Vagina (tissue), 2 donors: ENCODE measurements at regions not wholly inside any gene's neighbourhood (a gene's known extent, or its start where the extent isn't known, plus 50 kb on each side); places are given as distances from the start of the nearest gene placed in this dataset.

Experiments used
- DNase-seq, 2 donors: peaks; one replicate each; pipeline ENCODE4 v3.0.0-alpha.2; 2017; ENCODE audit errors: extremely low spot score in 2 of 2
- H3K27ac ChIP-seq: fragments of 200-600 bp; sonication (generic); one replicate; pipeline ENCODE4 v1.5.1; 2019
- H3K27me3 ChIP-seq: fragments of 200-600 bp; sonication (generic); one replicate; pipeline ENCODE4 v1.5.1; 2019
- H3K36me3 ChIP-seq, 2 donors: fragments of 200-600 bp; sonication (generic); one replicate each; pipeline ENCODE4 v1.5.1; 2017 to 2019
- H3K4me1 ChIP-seq: fragments of 200-600 bp; sonication (generic); one replicate; pipeline ENCODE4 v1.5.1; 2019
- H3K4me3 ChIP-seq, 2 donors: fragments of 200-600 bp; sonication (generic); 1 replicate in 1 of 2; 2 replicates in 1 of 2; pipeline ENCODE4 v1.5.1; 2016 to 2019
- H3K9me3 ChIP-seq: fragments of 200-600 bp; sonication (generic); one replicate; pipeline ENCODE4 v1.5.1; 2019
- POLR2A ChIP-seq, 2 donors: fragments of 450-650 bp; IDR thresholded peaks; one replicate each; pipeline ENCODE4 v1.6.1; 2017; ENCODE audit warnings: antibody characterized with exemption in 2 of 2, mild to moderate bottlenecking in 2 of 2, moderate library complexity in 2 of 2
- POLR2AphosphoS5 ChIP-seq, 2 donors: sonication (generic); formaldehyde crosslinking; IDR thresholded peaks; one replicate each; pipeline ENCODE4 v1.9.0; 2017; ENCODE audit warnings: antibody characterized with exemption in 2 of 2, mild to moderate bottlenecking in 2 of 2, low read depth in 1 of 2; ENCODE audit not compliant: insufficient read depth in 1 of 2
- intact Hi-C: fragments of 100-400 bp; cut with DNase I; formaldehyde crosslinking; loops from one replicate; pipeline ENCODE4 v1.15.1; 2023
- TF ChIP-seq, protein P1 (sequence below), 3 experiments: fragments of 450-650 bp in 2 of 3; fragments of 200-600 bp in 1 of 3; sonication (generic) in 1 of 3; IDR thresholded peaks; one replicate each; pipeline ENCODE4 v1.5.1; 2017 to 2019; ENCODE audit warnings: antibody characterized with exemption in 3 of 3, mild to moderate bottlenecking in 2 of 3, moderate library complexity in 2 of 3

DNA sequence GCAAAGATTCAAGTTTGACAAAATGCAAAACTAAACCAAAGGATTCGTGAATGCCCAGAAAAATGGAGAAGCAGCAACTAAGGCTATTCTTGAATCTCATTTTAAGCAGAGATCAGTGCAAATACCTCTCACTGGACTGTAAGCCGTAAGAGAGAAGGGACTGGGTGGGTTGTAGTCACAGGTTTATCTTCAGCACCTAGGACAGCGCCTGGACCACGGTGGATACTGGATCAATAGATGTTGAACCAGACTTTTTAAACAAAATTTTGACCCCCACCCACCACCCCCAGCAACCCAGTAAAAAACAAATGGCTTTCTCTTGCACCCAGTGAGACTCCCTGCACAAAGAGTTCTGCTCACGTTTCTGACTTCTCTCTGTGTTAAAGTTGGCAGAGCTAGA, 347.1 kb downstream of the AJAP1 start:
- intact Hi-C loops = no loop called here

DNA sequence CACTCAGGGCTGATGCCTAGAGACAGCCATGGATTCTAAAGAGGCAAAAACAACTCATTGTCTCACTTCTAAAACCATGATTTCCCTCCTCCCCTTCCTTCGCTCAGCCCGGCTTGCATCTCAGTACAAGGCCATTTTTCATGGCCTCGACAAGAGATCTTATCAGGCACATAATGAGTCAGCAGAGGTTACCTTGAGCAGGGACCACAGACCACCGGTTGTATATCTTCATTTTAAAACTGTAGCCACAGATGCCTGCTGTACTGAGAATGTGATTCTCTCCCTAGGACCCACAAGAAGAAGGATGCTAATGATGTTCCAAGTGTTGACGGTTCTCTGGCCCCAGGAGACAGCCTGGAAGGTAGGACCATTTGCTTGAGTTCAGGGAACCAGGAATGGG, 331.9 kb downstream of the AJAP1 start:
- H3K27ac ChIP-seq = no peak overlapping the region
- no peak for TF ChIP-seq POLR2A (IDR thresholded peaks at IDR 0.05)
- no peaks in the 10 kb centered on the region for H3K9me3 ChIP-seq
- no peaks in the 10 kb centered on the region for H3K36me3 ChIP-seq
- no peak overlapping the region for H3K4me3 ChIP-seq
- intact Hi-C loops = no loop called here
- no peaks in the 10 kb centered on the region for H3K4me1 ChIP-seq
- H3K27me3 ChIP-seq = no peaks in the 10 kb centered on the region
- no peak for DNase-seq

More for the DNA sequence above, 347.1 kb downstream of the AJAP1 start:
- TF ChIP-seq POLR2AphosphoS5 (IDR thresholded peaks at IDR 0.05; ENCODE audit: insufficient read depth in 1 of 2, low read depth in 1 of 2) (no peak), POLR2A (IDR thresholded peaks at IDR 0.05) (no peak)
- TF ChIP-seq, protein P1, sequence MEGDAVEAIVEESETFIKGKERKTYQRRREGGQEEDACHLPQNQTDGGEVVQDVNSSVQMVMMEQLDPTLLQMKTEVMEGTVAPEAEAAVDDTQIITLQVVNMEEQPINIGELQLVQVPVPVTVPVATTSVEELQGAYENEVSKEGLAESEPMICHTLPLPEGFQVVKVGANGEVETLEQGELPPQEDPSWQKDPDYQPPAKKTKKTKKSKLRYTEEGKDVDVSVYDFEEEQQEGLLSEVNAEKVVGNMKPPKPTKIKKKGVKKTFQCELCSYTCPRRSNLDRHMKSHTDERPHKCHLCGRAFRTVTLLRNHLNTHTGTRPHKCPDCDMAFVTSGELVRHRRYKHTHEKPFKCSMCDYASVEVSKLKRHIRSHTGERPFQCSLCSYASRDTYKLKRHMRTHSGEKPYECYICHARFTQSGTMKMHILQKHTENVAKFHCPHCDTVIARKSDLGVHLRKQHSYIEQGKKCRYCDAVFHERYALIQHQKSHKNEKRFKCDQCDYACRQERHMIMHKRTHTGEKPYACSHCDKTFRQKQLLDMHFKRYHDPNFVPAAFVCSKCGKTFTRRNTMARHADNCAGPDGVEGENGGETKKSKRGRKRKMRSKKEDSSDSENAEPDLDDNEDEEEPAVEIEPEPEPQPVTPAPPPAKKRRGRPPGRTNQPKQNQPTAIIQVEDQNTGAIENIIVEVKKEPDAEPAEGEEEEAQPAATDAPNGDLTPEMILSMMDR (IDR thresholded peaks at IDR 0.05) = no peak
- no peaks in the 10 kb centered on the region for H3K9me3 ChIP-seq
- H3K27me3 ChIP-seq = no peaks in the 10 kb centered on the region
- no peaks in the 10 kb centered on the region for H3K4me1 ChIP-seq
- H3K27ac ChIP-seq = no peak overlapping the region
- no peaks in the 10 kb centered on the region for H3K36me3 ChIP-seq
- H3K4me3 ChIP-seq = no peak overlapping the region
- peak in 1 of 2 donors; percentile 28 for DNase-seq

- no peaks in the 10 kb centered on the region for H3K4me1 ChIP-seq
- DNase-seq = no peak
- H3K36me3 ChIP-seq = no peaks in the 10 kb centered on the region
- H3K9me3 ChIP-seq = no peaks in the 10 kb centered on the region
- no peak overlapping the region for H3K4me3 ChIP-seq
- TF ChIP-seq, protein P1 (IDR thresholded peaks at IDR 0.05) = no peak
- TF ChIP-seq POLR2AphosphoS5 (IDR thresholded peaks at IDR 0.05; ENCODE audit: insufficient read depth in 1 of 2, low read depth in 1 of 2) = no peak
- no peak for TF ChIP-seq POLR2A (IDR thresholded peaks at IDR 0.05)
- no peak overlapping the region for H3K27ac ChIP-seq
- intact Hi-C loops = no loop called here
- H3K27me3 ChIP-seq = no peaks in the 10 kb centered on the region
Observed at GRCh38 chr1:4984841-4985240, 330.4 kb downstream of the AJAP1 start.

DNA sequence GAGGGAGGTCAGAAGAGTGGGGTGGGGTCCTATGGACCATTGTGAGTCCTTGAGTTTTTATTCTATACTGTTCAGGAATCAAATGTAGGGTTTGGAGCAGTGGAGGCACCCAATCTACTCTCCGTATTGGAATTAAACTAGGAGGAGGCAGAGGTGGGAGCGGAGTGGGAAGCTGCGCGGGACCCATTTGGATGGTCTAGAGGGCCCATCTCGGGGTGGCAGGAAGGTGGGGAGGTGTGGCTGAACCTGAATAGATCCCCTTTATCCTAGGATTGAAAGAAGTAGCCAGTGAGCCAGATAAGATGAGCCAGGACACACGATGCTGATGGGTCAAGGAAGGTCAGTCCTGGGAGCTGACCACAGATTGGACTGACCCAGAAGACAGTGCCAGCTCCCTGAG, 325.8 kb downstream of the AJAP1 start:
- DNase-seq = no peak

DNA sequence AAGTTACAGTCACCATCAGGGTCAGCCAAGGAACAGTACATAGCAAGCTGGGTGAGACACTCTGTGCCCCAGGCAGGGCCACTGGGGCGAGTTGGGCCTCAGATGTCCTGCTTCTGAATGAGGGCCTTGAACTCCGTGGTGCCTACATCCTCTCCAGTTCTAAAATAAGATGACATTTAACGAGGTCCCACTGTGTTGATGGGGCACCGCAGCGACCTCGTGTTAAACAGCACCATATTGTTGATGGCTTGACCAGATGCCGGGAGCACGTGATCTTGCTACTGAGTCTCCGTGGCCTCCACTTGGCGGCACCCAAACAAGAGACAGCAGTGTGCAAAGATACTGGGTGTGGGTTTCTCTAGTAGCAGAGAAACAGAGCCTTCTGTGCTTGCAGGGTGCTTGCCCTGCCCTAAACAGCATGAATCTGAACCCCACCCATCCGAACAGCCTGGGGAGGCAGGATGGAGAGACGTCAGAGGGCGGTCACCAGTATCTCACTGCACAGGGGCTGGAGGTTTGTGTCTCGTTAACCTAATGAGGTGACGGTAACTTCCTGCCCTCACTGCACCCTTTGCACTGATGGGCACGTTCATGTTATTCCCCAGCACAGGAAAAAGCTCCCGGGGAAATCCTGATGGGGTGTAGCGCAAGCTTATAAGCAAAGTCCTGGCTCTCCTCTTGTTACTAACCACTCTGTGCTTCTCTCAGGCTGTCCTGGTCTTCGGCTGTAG, 324.4 kb downstream of the AJAP1 start:
- Histone ChIP-seq H3K27ac (no peak overlapping the region), H3K4me3 (no peak overlapping the region), H3K27me3 (no peaks in the 10 kb centered on the region), H3K4me1 (no peaks in the 10 kb centered on the region), H3K9me3 (no peaks in the 10 kb centered on the region), H3K36me3 (no peaks in the 10 kb centered on the region)
- TF ChIP-seq POLR2AphosphoS5 (IDR thresholded peaks at IDR 0.05; ENCODE audit: insufficient read depth in 1 of 2, low read depth in 1 of 2) (no peak), POLR2A (IDR thresholded peaks at IDR 0.05) (no peak)
- TF ChIP-seq, protein P1 (IDR thresholded peaks at IDR 0.05) = no peak
- intact Hi-C loops = no loop called here
- peak in 1 of 2 donors; percentile 16 for DNase-seq

More for the DNA sequence above, 325.8 kb downstream of the AJAP1 start:
- no peaks in the 10 kb centered on the region for H3K9me3 ChIP-seq
- TF ChIP-seq, protein P1 (IDR thresholded peaks at IDR 0.05) = no peak
- TF ChIP-seq POLR2AphosphoS5 (IDR thresholded peaks at IDR 0.05; ENCODE audit: insufficient read depth in 1 of 2, low read depth in 1 of 2) (no peak), POLR2A (IDR thresholded peaks at IDR 0.05) (no peak)
- intact Hi-C loops = no loop called here
- no peak overlapping the region for H3K4me3 ChIP-seq
- H3K4me1 ChIP-seq = no peaks in the 10 kb centered on the region
- H3K27ac ChIP-seq = no peak overlapping the region
- H3K27me3 ChIP-seq = no peaks in the 10 kb centered on the region
- H3K36me3 ChIP-seq = no peaks in the 10 kb centered on the region
